ENCODE measurements at regions not wholly inside any gene's neighbourhood (a gene's known extent, or its start where the extent isn't known, plus 50 kb on each side); places are given as distances from the start of the nearest gene placed in this dataset.

GRCh38 chr12:19688532-19688931, 249.2 kb downstream of the AEBP2 start:
- no peak for TF ChIP-seq CTCF (conservative IDR thresholded peaks at IDR 0.05; ENCODE audit: low read length)
- TF ChIP-seq EZH2phosphoT487 (IDR thresholded peaks at IDR 0.05; ENCODE audit: borderline replicate concordance, low read depth, low read length), result no peak
- H3K27ac ChIP-seq (ENCODE audit: low read depth, low read length, poor library complexity, severe bottlenecking), result no peak overlapping the region
- H3K9me3 ChIP-seq (ENCODE audit: low read length), result no peaks in the 10 kb centered on the region
- DNase-seq (ENCODE audit: low spot score), result no peak
- POLR2A ChIA-PET, result interaction anchor here (1.1 kb wide), 1 partner anchor 1511 kb away, joined by 4 read pairs; no protein-coding TSS in a partner anchor
- no peaks in the 10 kb centered on the region for H3K36me3 ChIP-seq (ENCODE audit: insufficient read depth, low read length)
- no peaks in the 10 kb centered on the region for H3K4me1 ChIP-seq (ENCODE audit: insufficient read depth, low read length, poor library complexity, severe bottlenecking)
- no peaks in the 10 kb centered on the region for H3K9me2 ChIP-seq (ENCODE audit: insufficient read depth, low read length)
- H3K4me3 ChIP-seq (ENCODE audit: low read depth, low read length, poor library complexity, severe bottlenecking), result no peak overlapping the region
- no TSS peak for BruUV-seq (replicated peaks)
- H3K79me2 ChIP-seq (ENCODE audit: insufficient read depth, low read depth, low read length), result no peaks in the 10 kb centered on the region
- no peak overlapping the region for H2AFZ ChIP-seq (ENCODE audit: low read length)
- no peaks in the 10 kb centered on the region for H4K20me1 ChIP-seq (ENCODE audit: insufficient read depth, low read length)
- CTCF ChIA-PET (ENCODE audit: unreplicated experiment), result no interaction called here
- no peak overlapping the region for H3K4me2 ChIP-seq (ENCODE audit: low read length)
- intact Hi-C loops (cut with micrococcal nuclease; ENCODE audit: unreplicated experiment), result no loop called here

DNA sequence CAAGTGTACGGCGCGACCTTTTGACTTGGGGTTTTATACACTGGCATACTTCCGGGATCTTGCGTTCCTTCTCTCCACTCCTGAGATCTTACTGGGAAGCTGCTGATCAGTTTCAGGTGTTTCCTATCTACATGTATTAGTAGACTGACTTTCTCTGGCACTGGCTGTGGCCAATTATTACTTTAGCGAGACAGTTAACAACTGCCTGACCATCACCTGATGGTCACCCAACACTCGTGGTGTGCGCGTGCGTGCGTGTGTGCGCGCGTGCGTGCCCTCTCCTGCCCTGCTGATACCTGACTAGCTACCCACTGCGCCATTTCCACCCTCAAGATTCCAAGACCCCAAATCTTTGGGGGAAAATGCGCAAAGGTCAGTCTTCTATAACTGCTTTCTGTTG, 249.9 kb downstream of the AEBP2 start:
- POLR2A ChIA-PET, result interaction anchor here (0.8 kb wide), 1 partner anchor 32 kb away, joined by 3 read pairs; no protein-coding TSS in a partner anchor
- no TSS peak for BruUV-seq (replicated peaks)
- Histone ChIP-seq H3K36me3 (ENCODE audit: insufficient read depth, low read length) (no peaks in the 10 kb centered on the region), H3K4me2 (ENCODE audit: low read length) (no peak overlapping the region), H3K27ac (ENCODE audit: low read depth, low read length, poor library complexity, severe bottlenecking) (no peak overlapping the region), H3K9me3 (ENCODE audit: low read length) (no peaks in the 10 kb centered on the region), H2AFZ (ENCODE audit: low read length) (no peak overlapping the region), H4K20me1 (ENCODE audit: insufficient read depth, low read length) (no peaks in the 10 kb centered on the region), H3K9me2 (ENCODE audit: insufficient read depth, low read length) (no peaks in the 10 kb centered on the region), H3K4me3 (ENCODE audit: low read depth, low read length, poor library complexity, severe bottlenecking) (no peak overlapping the region), H3K79me2 (ENCODE audit: insufficient read depth, low read depth, low read length) (no peaks in the 10 kb centered on the region), H3K4me1 (ENCODE audit: insufficient read depth, low read length, poor library complexity, severe bottlenecking) (no peaks in the 10 kb centered on the region)
- no peak for TF ChIP-seq CTCF (conservative IDR thresholded peaks at IDR 0.05; ENCODE audit: low read length)
- TF ChIP-seq EZH2phosphoT487 (IDR thresholded peaks at IDR 0.05; ENCODE audit: borderline replicate concordance, low read depth, low read length), result no peak
- CTCF ChIA-PET (ENCODE audit: unreplicated experiment), result no interaction called here
- intact Hi-C loops (cut with micrococcal nuclease; ENCODE audit: unreplicated experiment), result no loop called here
- no peak for DNase-seq (ENCODE audit: low spot score)

GRCh38 chr12:19689801-19690472, 250.6 kb downstream of the AEBP2 start:
- Histone ChIP-seq H2AFZ (ENCODE audit: low read length) (no peak overlapping the region), H3K27ac (ENCODE audit: low read depth, low read length, poor library complexity, severe bottlenecking) (no peak overlapping the region), H3K4me3 (ENCODE audit: low read depth, low read length, poor library complexity, severe bottlenecking) (no peak overlapping the region), H3K36me3 (ENCODE audit: insufficient read depth, low read length) (no peaks in the 10 kb centered on the region), H3K79me2 (ENCODE audit: insufficient read depth, low read depth, low read length) (no peaks in the 10 kb centered on the region), H3K4me1 (ENCODE audit: insufficient read depth, low read length, poor library complexity, severe bottlenecking) (no peaks in the 10 kb centered on the region), H3K4me2 (ENCODE audit: low read length) (no peak overlapping the region), H3K9me2 (ENCODE audit: insufficient read depth, low read length) (no peaks in the 10 kb centered on the region), H3K9me3 (ENCODE audit: low read length) (no peaks in the 10 kb centered on the region), H4K20me1 (ENCODE audit: insufficient read depth, low read length) (no peaks in the 10 kb centered on the region)
- TF ChIP-seq EZH2phosphoT487 (IDR thresholded peaks at IDR 0.05; ENCODE audit: borderline replicate concordance, low read depth, low read length) (no peak), CTCF (conservative IDR thresholded peaks at IDR 0.05; ENCODE audit: low read length) (no peak)
- POLR2A ChIA-PET, result interaction anchor here (0.6 to 0.8 kb wide), 2 partner anchors 33 to 103 kb away, joined by 3 read pairs; no protein-coding TSS in a partner anchor
- CTCF ChIA-PET (ENCODE audit: unreplicated experiment), result no interaction called here
- intact Hi-C loops (cut with micrococcal nuclease; ENCODE audit: unreplicated experiment), result no loop called here
- DNase-seq (ENCODE audit: low spot score), result no peak
- BruUV-seq (replicated peaks), result no TSS peak
